Loucy (cell line): ENCODE measurements at regions not wholly inside any gene's neighbourhood (a gene's known extent, or its start where the extent isn't known, plus 50 kb on each side); places are given as distances from the start of the nearest gene placed in this dataset.
"Not testable (repeated sequence)": the region's sequence is repeated elsewhere in the genome, so short reads cannot be mapped to it uniquely, and the experiment has no call there.

ENCODE experiments used
- H2AFZ ChIP-seq: fragments of 200-600 bp; sonication (generic); 2 replicates; pipeline ENCODE4 v1.6.0; 2016; ENCODE audit warnings: antibody characterized with exemption, mild to moderate bottlenecking, low read length, moderate library complexity
- H3F3A ChIP-seq: fragments of 200-600 bp; 2 replicates; pipeline ENCODE4 v1.6.0; 2016; ENCODE audit warnings: antibody characterized with exemption, low read depth, mild to moderate bottlenecking
- H3K27me3 ChIP-seq: fragments of 200-600 bp; sonication (generic); 2 replicates; pipeline ENCODE4 v1.6.1; 2014; ENCODE audit warnings: low read length, mild to moderate bottlenecking; ENCODE audit not compliant: insufficient read depth, poor library complexity, severe bottlenecking
- H3K36me3 ChIP-seq: fragments of 200-600 bp; sonication (generic); 2 replicates; pipeline ENCODE4 v1.6.1; 2016; ENCODE audit warnings: low read length; ENCODE audit not compliant: insufficient read depth
- H3K4me1 ChIP-seq: fragments of 200-600 bp; sonication (generic); 2 replicates; pipeline ENCODE4 v1.5.1; 2014; ENCODE audit warnings: low read length, mild to moderate bottlenecking; ENCODE audit not compliant: insufficient read depth, poor library complexity, severe bottlenecking
- H3K4me2 ChIP-seq: fragments of 200-600 bp; sonication (generic); 2 replicates; pipeline ENCODE4 v1.6.0; 2014; ENCODE audit warnings: antibody characterized with exemption, low read length, low read depth, mild to moderate bottlenecking; ENCODE audit not compliant: poor library complexity, severe bottlenecking
- H3K4me3 ChIP-seq: fragments of 200-600 bp; sonication (generic); 2 replicates; pipeline ENCODE4 v1.5.1; 2014; ENCODE audit warnings: low read length, mild to moderate bottlenecking, mixed read lengths; ENCODE audit not compliant: poor library complexity, severe bottlenecking
- H3K79me2 ChIP-seq: fragments of 200-600 bp; sonication (generic); 2 replicates; pipeline ENCODE4 v1.6.1; 2014; ENCODE audit warnings: low read length; ENCODE audit not compliant: insufficient read depth
- H3K9ac ChIP-seq: fragments of 200-600 bp; sonication (generic); 2 replicates; pipeline ENCODE4 v1.6.0; 2014; ENCODE audit warnings: mild to moderate bottlenecking, low read depth, low read length, moderate library complexity; ENCODE audit not compliant: poor library complexity, severe bottlenecking
- H3K9me2 ChIP-seq: fragments of 200-600 bp; sonication (generic); replicated peaks from 2 replicates; pipeline ENCODE4 v1.6.1; 2016; ENCODE audit warnings: low read depth, low read length, mixed read lengths
- H3K9me3 ChIP-seq: fragments of 200-600 bp; sonication (generic); 2 replicates; pipeline ENCODE4 v1.6.1; 2014; ENCODE audit warnings: mild to moderate bottlenecking, antibody characterized with exemption, low read length, low read depth; ENCODE audit not compliant: insufficient read depth
- H4K20me1 ChIP-seq: fragments of 200-600 bp; sonication (generic); 2 replicates; pipeline ENCODE4 v1.6.0; 2014; ENCODE audit warnings: antibody characterized with exemption, low read length, mild to moderate bottlenecking; ENCODE audit not compliant: insufficient read depth, poor library complexity, severe bottlenecking
- EZH2phosphoT487 ChIP-seq: fragments of 200-600 bp; IDR thresholded peaks from 2 replicates; pipeline ENCODE4 v1.6.1; 2018; ENCODE audit warnings: antibody characterized with exemption, mild to moderate bottlenecking, moderate library complexity, borderline replicate concordance
- TF ChIP-seq, protein P1 (sequence below): fragments of 200-600 bp; sonication (generic); conservative IDR thresholded peaks from 2 replicates; pipeline ENCODE4 v1.5.1; 2014; ENCODE audit warnings: mild to moderate bottlenecking, antibody characterized with exemption, low read length

GRCh38 chr12:116378002-116378401, 100.5 kb upstream of the MED13L start:
- no peaks in the 10 kb centered on the region for H3K4me1 ChIP-seq
- H3K27me3 ChIP-seq, result no peaks in the 10 kb centered on the region
- H3K9ac ChIP-seq, result no peak overlapping the region
- H3K79me2 ChIP-seq, result no peaks in the 10 kb centered on the region
- H3K4me3 ChIP-seq, result no peak overlapping the region
- TF ChIP-seq EZH2phosphoT487, result no peak
- TF ChIP-seq, protein P1, sequence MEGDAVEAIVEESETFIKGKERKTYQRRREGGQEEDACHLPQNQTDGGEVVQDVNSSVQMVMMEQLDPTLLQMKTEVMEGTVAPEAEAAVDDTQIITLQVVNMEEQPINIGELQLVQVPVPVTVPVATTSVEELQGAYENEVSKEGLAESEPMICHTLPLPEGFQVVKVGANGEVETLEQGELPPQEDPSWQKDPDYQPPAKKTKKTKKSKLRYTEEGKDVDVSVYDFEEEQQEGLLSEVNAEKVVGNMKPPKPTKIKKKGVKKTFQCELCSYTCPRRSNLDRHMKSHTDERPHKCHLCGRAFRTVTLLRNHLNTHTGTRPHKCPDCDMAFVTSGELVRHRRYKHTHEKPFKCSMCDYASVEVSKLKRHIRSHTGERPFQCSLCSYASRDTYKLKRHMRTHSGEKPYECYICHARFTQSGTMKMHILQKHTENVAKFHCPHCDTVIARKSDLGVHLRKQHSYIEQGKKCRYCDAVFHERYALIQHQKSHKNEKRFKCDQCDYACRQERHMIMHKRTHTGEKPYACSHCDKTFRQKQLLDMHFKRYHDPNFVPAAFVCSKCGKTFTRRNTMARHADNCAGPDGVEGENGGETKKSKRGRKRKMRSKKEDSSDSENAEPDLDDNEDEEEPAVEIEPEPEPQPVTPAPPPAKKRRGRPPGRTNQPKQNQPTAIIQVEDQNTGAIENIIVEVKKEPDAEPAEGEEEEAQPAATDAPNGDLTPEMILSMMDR, result no peak
- H3K36me3 ChIP-seq, result no peaks in the 10 kb centered on the region
- no peak overlapping the region for H3K4me2 ChIP-seq
- H2AFZ ChIP-seq, result no peak overlapping the region
- H4K20me1 ChIP-seq, result no peaks in the 10 kb centered on the region
- H3K9me2 ChIP-seq, result no peaks in the 10 kb centered on the region
- H3K9me3 ChIP-seq, result no peaks in the 10 kb centered on the region
- H3F3A ChIP-seq, result no peaks in the 10 kb centered on the region

GRCh38 chr12:116380108-116380507, 102.6 kb upstream of the MED13L start:
- Histone ChIP-seq H3K36me3 (no peaks in the 10 kb centered on the region), H2AFZ (no peak overlapping the region), H3F3A (no peaks in the 10 kb centered on the region), H4K20me1 (no peaks in the 10 kb centered on the region), H3K9ac (no peak overlapping the region), H3K4me1 (peaks cover 7% of the 10 kb centered on the region), H3K27me3 (no peaks in the 10 kb centered on the region), H3K9me2 (no peaks in the 10 kb centered on the region), H3K9me3 (no peaks in the 10 kb centered on the region), H3K79me2 (no peaks in the 10 kb centered on the region), H3K4me3 (no peak overlapping the region), H3K4me2 (no peak overlapping the region)
- TF ChIP-seq, protein P1, result no peak
- TF ChIP-seq EZH2phosphoT487, result no peak

GRCh38 chr12:116380740-116381139, 103.2 kb upstream of the MED13L start:
- not testable (repeated sequence) for H3K9me3 ChIP-seq, H3K9ac ChIP-seq, H4K20me1 ChIP-seq, H3K36me3 ChIP-seq, H2AFZ ChIP-seq, H3K4me3 ChIP-seq, H3K4me2 ChIP-seq, H3K27me3 ChIP-seq, H3K79me2 ChIP-seq, H3K9me2 ChIP-seq, H3F3A ChIP-seq, H3K4me1 ChIP-seq

- Histone ChIP-seq H3K4me1 (peaks cover 7% of the 10 kb centered on the region), H3K79me2 (no peaks in the 10 kb centered on the region), H3K9me3 (no peaks in the 10 kb centered on the region), H3K4me3 (no peak overlapping the region), H3K4me2 (no peak overlapping the region), H3K27me3 (no peaks in the 10 kb centered on the region), H3K9ac (no peak overlapping the region), H2AFZ (no peak overlapping the region), H3K36me3 (no peaks in the 10 kb centered on the region), H4K20me1 (no peaks in the 10 kb centered on the region), H3K9me2 (no peaks in the 10 kb centered on the region), H3F3A (no peaks in the 10 kb centered on the region)
- TF ChIP-seq, protein P1, result no peak
- no peak for TF ChIP-seq EZH2phosphoT487
Measured at GRCh38 chr12:116381240-116381743, 103.8 kb upstream of the MED13L start.
